ENCODE measurements at regions not wholly inside any gene's neighbourhood (a gene's known extent, or its start where the extent isn't known, plus 50 kb on each side); places are given as distances from the start of the nearest gene placed in this dataset.

- TF ChIP-seq REST (IDR thresholded peaks at IDR 0.05; ENCODE audit: insufficient read depth in 1 of 2, low read depth in 2 of 2, low read length in 2 of 2) (no peak), SIN3A (IDR thresholded peaks at IDR 0.05; ENCODE audit: borderline replicate concordance, insufficient read depth, low read length) (no peak), POLR2AphosphoS5 (IDR thresholded peaks at IDR 0.05; ENCODE audit: low read depth, low read length) (no peak), FOXP2 (optimal IDR thresholded peaks at IDR 0.05; ENCODE audit: borderline replicate concordance, extremely low read depth, extremely low read length, insufficient read depth) (no peak), TAF1 (IDR thresholded peaks at IDR 0.05; ENCODE audit: borderline replicate concordance, insufficient read depth, low read length) (no peak)
Measured at GRCh38 chrX:74147439-74147838, 156.5 kb upstream of the ZCCHC13 start.

GRCh38 chrX:74138943-74139342 lies 165.0 kb upstream of the ZCCHC13 start:
- TF ChIP-seq TAF1 (IDR thresholded peaks at IDR 0.05; ENCODE audit: borderline replicate concordance, insufficient read depth, low read length) (no peak), SIN3A (IDR thresholded peaks at IDR 0.05; ENCODE audit: borderline replicate concordance, insufficient read depth, low read length) (no peak), REST (IDR thresholded peaks at IDR 0.05; ENCODE audit: insufficient read depth in 1 of 2, low read depth in 2 of 2, low read length in 2 of 2) (no peak), POLR2AphosphoS5 (IDR thresholded peaks at IDR 0.05; ENCODE audit: low read depth, low read length) (no peak), FOXP2 (optimal IDR thresholded peaks at IDR 0.05; ENCODE audit: borderline replicate concordance, extremely low read depth, extremely low read length, insufficient read depth) (no peak)

GRCh38 chrX:74133156-74133796 lies 170.7 kb upstream of the ZCCHC13 start:
- TF ChIP-seq FOXP2 (optimal IDR thresholded peaks at IDR 0.05; ENCODE audit: borderline replicate concordance, extremely low read depth, extremely low read length, insufficient read depth): no peak
- no peak for TF ChIP-seq SIN3A (IDR thresholded peaks at IDR 0.05; ENCODE audit: borderline replicate concordance, insufficient read depth, low read length)
- TF ChIP-seq TAF1 (IDR thresholded peaks at IDR 0.05; ENCODE audit: borderline replicate concordance, insufficient read depth, low read length): no peak
- no peak for TF ChIP-seq REST (IDR thresholded peaks at IDR 0.05; ENCODE audit: insufficient read depth in 1 of 2, low read depth in 2 of 2, low read length in 2 of 2)
- no peak for TF ChIP-seq POLR2AphosphoS5 (IDR thresholded peaks at IDR 0.05; ENCODE audit: low read depth, low read length)

- TF ChIP-seq POLR2AphosphoS5 (IDR thresholded peaks at IDR 0.05; ENCODE audit: low read depth, low read length) (no peak), TAF1 (IDR thresholded peaks at IDR 0.05; ENCODE audit: borderline replicate concordance, insufficient read depth, low read length) (no peak), REST (IDR thresholded peaks at IDR 0.05; ENCODE audit: insufficient read depth in 1 of 2, low read depth in 2 of 2, low read length in 2 of 2) (no peak), FOXP2 (optimal IDR thresholded peaks at IDR 0.05; ENCODE audit: borderline replicate concordance, extremely low read depth, extremely low read length, insufficient read depth) (no peak)
Measured at GRCh38 chrX:74132280-74132679, 171.7 kb upstream of the ZCCHC13 start.
